Activated CD4-positive, alpha-beta memory T cell treated with anti-CD3 and anti-CD28 coated beads for 36 hours (primary cell): ENCODE measurements at regions not wholly inside any gene's neighbourhood (a gene's known extent, or its start where the extent isn't known, plus 50 kb on each side); places are given as distances from the start of the nearest gene placed in this dataset.
"Not testable (repeated sequence)": the region's sequence is repeated elsewhere in the genome, so short reads cannot be mapped to it uniquely, and the experiment has no call there.

Experiments used
- CTCF ChIA-PET: fragments of 350-600 bp; sonication (Branson Sonifier 250); formaldehyde crosslinking; loops from one replicate; lab custom pipeline; 2021; ENCODE audit warnings: antibody characterized with exemption, inconsistent platforms; lab: Charles Lee
- POLR2A ChIA-PET: fragments of 350-600 bp; sonication (Branson Sonifier 250); formaldehyde crosslinking; loops from one replicate; lab custom pipeline; 2021; ENCODE audit warnings: antibody characterized with exemption; lab: Charles Lee
- DNase-seq: peaks from one replicate; pipeline ENCODE4 v3.0.0-alpha.2; 2020
- H3K27ac Mint-ChIP-seq: one replicate; pipeline ENCODE4 v1.8.0; 2021; ENCODE audit warnings: mixed read lengths
- H3K27me3 Mint-ChIP-seq: one replicate; pipeline ENCODE4 v1.8.0; 2021; ENCODE audit warnings: mixed read lengths
- H3K36me3 Mint-ChIP-seq: one replicate; pipeline ENCODE4 v1.8.0; 2021; ENCODE audit warnings: mixed read lengths
- H3K4me1 Mint-ChIP-seq: one replicate; pipeline ENCODE4 v1.8.0; 2021; ENCODE audit warnings: low read depth, mixed read lengths
- H3K4me3 Mint-ChIP-seq: one replicate; pipeline ENCODE4 v1.8.0; 2021; ENCODE audit warnings: mild to moderate bottlenecking, mixed read lengths
- H3K9me3 Mint-ChIP-seq: one replicate; pipeline ENCODE4 v1.8.0; 2021; ENCODE audit warnings: mixed read lengths
- intact Hi-C: fragments of 100-400 bp; cut with micrococcal nuclease; formaldehyde crosslinking; loops from one replicate; pipeline ENCODE4 v1.15.1; 2023

- Mint-ChIP-seq H3K27ac (no peak overlapping the region), H3K9me3 (peaks cover 7% of the 10 kb centered on the region), H3K4me3 (no peak overlapping the region), H3K36me3 (no peaks in the 10 kb centered on the region), H3K27me3 (no peaks in the 10 kb centered on the region), H3K4me1 (no peaks in the 10 kb centered on the region)
- CTCF ChIA-PET = no interaction called here
- POLR2A ChIA-PET = no interaction called here
- intact Hi-C loops = no loop called here
- no peak for DNase-seq
These were observed 1002.7 kb upstream of the PCDH7 start for GRCh38 chr4:29717287-29718057.

- CTCF ChIA-PET = no interaction called here
- no peak overlapping the region for H3K27ac Mint-ChIP-seq
- intact Hi-C loops = no loop called here
- DNase-seq = no peak
- no peaks in the 10 kb centered on the region for H3K4me1 Mint-ChIP-seq
- no peaks in the 10 kb centered on the region for H3K27me3 Mint-ChIP-seq
- POLR2A ChIA-PET = no interaction called here
- no peaks in the 10 kb centered on the region for H3K36me3 Mint-ChIP-seq
- H3K4me3 Mint-ChIP-seq = no peak overlapping the region
- peaks cover 7% of the 10 kb centered on the region for H3K9me3 Mint-ChIP-seq
These were observed 1002.0 kb upstream of the PCDH7 start for GRCh38 chr4:29718136-29718535.

GRCh38 chr4:29722253-29722652 is 997.9 kb upstream of the PCDH7 start:
- H3K36me3 Mint-ChIP-seq = no peaks in the 10 kb centered on the region
- H3K9me3 Mint-ChIP-seq = peaks cover 11% of the 10 kb centered on the region
- intact Hi-C loops = no loop called here
- CTCF ChIA-PET = no interaction called here
- DNase-seq = no peak
- no peak overlapping the region for H3K4me3 Mint-ChIP-seq
- H3K27me3 Mint-ChIP-seq = no peaks in the 10 kb centered on the region
- no peak overlapping the region for H3K27ac Mint-ChIP-seq
- POLR2A ChIA-PET = no interaction called here
- H3K4me1 Mint-ChIP-seq = no peaks in the 10 kb centered on the region

GRCh38 chr4:29726938-29727337 is 993.2 kb upstream of the PCDH7 start:
- no peak overlapping the region for H3K27ac Mint-ChIP-seq
- H3K4me1 Mint-ChIP-seq = no peaks in the 10 kb centered on the region
- H3K9me3 Mint-ChIP-seq = peaks cover 10% of the 10 kb centered on the region
- H3K4me3 Mint-ChIP-seq = no peak overlapping the region
- CTCF ChIA-PET = no interaction called here
- no peaks in the 10 kb centered on the region for H3K36me3 Mint-ChIP-seq
- no peak for DNase-seq
- H3K27me3 Mint-ChIP-seq = no peaks in the 10 kb centered on the region
- intact Hi-C loops = no loop called here
- POLR2A ChIA-PET = no interaction called here

- intact Hi-C loops = no loop called here
- CTCF ChIA-PET = no interaction called here
- H3K9me3 Mint-ChIP-seq = peaks cover 11% of the 10 kb centered on the region
These were observed 985.6 kb upstream of the PCDH7 start for GRCh38 chr4:29734343-29735213.

GRCh38 chr4:29756966-29757365 is 963.2 kb upstream of the PCDH7 start:
- peaks cover 17% of the 10 kb centered on the region for H3K9me3 Mint-ChIP-seq
- H3K27ac Mint-ChIP-seq = no peak overlapping the region
- no peaks in the 10 kb centered on the region for H3K27me3 Mint-ChIP-seq
- no peak for DNase-seq
- intact Hi-C loops = no loop called here
- POLR2A ChIA-PET = no interaction called here
- CTCF ChIA-PET = no interaction called here
- H3K4me3 Mint-ChIP-seq = no peak overlapping the region
- H3K36me3 Mint-ChIP-seq = no peaks in the 10 kb centered on the region
- no peaks in the 10 kb centered on the region for H3K4me1 Mint-ChIP-seq

More at GRCh38 chr4:29734343-29735213, 985.6 kb upstream of the PCDH7 start:
- POLR2A ChIA-PET = no interaction called here
- Mint-ChIP-seq H3K4me3 (no peak overlapping the region), H3K36me3 (no peaks in the 10 kb centered on the region), H3K27ac (no peak overlapping the region), H3K4me1 (no peaks in the 10 kb centered on the region), H3K27me3 (no peaks in the 10 kb centered on the region)
- DNase-seq = no peak

GRCh38 chr4:29762151-29762550 is 958.0 kb upstream of the PCDH7 start:
- POLR2A ChIA-PET = no interaction called here
- no peak overlapping the region for H3K4me3 Mint-ChIP-seq
- CTCF ChIA-PET = no interaction called here
- H3K36me3 Mint-ChIP-seq = no peaks in the 10 kb centered on the region
- no peak for DNase-seq
- H3K4me1 Mint-ChIP-seq = no peaks in the 10 kb centered on the region
- peaks cover 20% of the 10 kb centered on the region for H3K9me3 Mint-ChIP-seq
- no peak overlapping the region for H3K27ac Mint-ChIP-seq
- H3K27me3 Mint-ChIP-seq = no peaks in the 10 kb centered on the region
- intact Hi-C loops = no loop called here

GRCh38 chr4:29770627-29771026 is 949.5 kb upstream of the PCDH7 start:
- Mint-ChIP-seq H3K27ac (no peak overlapping the region), H3K9me3 (peaks cover 33% of the 10 kb centered on the region), H3K36me3 (no peaks in the 10 kb centered on the region), H3K4me1 (no peaks in the 10 kb centered on the region), H3K27me3 (no peaks in the 10 kb centered on the region), H3K4me3 (no peak overlapping the region)
- ChIA-PET POLR2A (no interaction called here), CTCF (no interaction called here)
- intact Hi-C loops = no loop called here
- DNase-seq = no peak

GRCh38 chr4:29788123-29788522 is 932.0 kb upstream of the PCDH7 start:
- POLR2A ChIA-PET, H3K36me3 Mint-ChIP-seq, H3K4me3 Mint-ChIP-seq, H3K4me1 Mint-ChIP-seq, intact Hi-C loops, DNase-seq, CTCF ChIA-PET, H3K27me3 Mint-ChIP-seq, H3K27ac Mint-ChIP-seq: not testable (repeated sequence)
- peaks cover 41% of the 10 kb centered on the region for H3K9me3 Mint-ChIP-seq

- POLR2A ChIA-PET = no interaction called here
These were observed 914.9 kb upstream of the PCDH7 start for GRCh38 chr4:29805245-29805644.

GRCh38 chr4:29805916-29806480 is 914.2 kb upstream of the PCDH7 start:
- CTCF ChIA-PET = no interaction called here
- Mint-ChIP-seq H3K9me3 (peaks cover 22% of the 10 kb centered on the region), H3K4me1 (no peaks in the 10 kb centered on the region), H3K27ac (no peak overlapping the region), H3K27me3 (no peaks in the 10 kb centered on the region), H3K4me3 (no peak overlapping the region), H3K36me3 (no peaks in the 10 kb centered on the region)
- POLR2A ChIA-PET = no interaction called here
- no peak for DNase-seq
- intact Hi-C loops = no loop called here

More at GRCh38 chr4:29805245-29805644, 914.9 kb upstream of the PCDH7 start:
- Mint-ChIP-seq H3K27ac (no peak overlapping the region), H3K27me3 (no peaks in the 10 kb centered on the region), H3K4me1 (no peaks in the 10 kb centered on the region), H3K4me3 (no peak overlapping the region), H3K9me3 (peaks cover 22% of the 10 kb centered on the region), H3K36me3 (no peaks in the 10 kb centered on the region)
- DNase-seq = no peak
- intact Hi-C loops = no loop called here
- CTCF ChIA-PET = no interaction called here

- intact Hi-C loops = no loop called here
These were observed 902.2 kb upstream of the PCDH7 start for GRCh38 chr4:29817961-29818360.

More at GRCh38 chr4:29817961-29818360, 902.2 kb upstream of the PCDH7 start:
- CTCF ChIA-PET = no interaction called here
- no peak for DNase-seq
- Mint-ChIP-seq H3K4me3 (no peak overlapping the region), H3K27me3 (no peaks in the 10 kb centered on the region), H3K4me1 (no peaks in the 10 kb centered on the region), H3K27ac (no peak overlapping the region), H3K36me3 (no peaks in the 10 kb centered on the region), H3K9me3 (peaks cover 19% of the 10 kb centered on the region)
- POLR2A ChIA-PET = no interaction called here
